ENCODE measurements at regions not wholly inside any gene's neighbourhood (a gene's known extent, or its start where the extent isn't known, plus 50 kb on each side); places are given as distances from the start of the nearest gene placed in this dataset.
"Not testable (repeated sequence)": the region's sequence is repeated elsewhere in the genome, so short reads cannot be mapped to it uniquely, and the experiment has no call there.

- no peak overlapping the region for H3K4me3 ChIP-seq (ENCODE audit: low read depth, low read length)
- TF ChIP-seq CTCF (conservative IDR thresholded peaks at IDR 0.05; ENCODE audit: low read depth, low read length): no peak
- DNase-seq (ENCODE audit: low read depth): no peak
Measured at GRCh38 chr2:200125444-200126284, 170.3 kb downstream of the MAIP1 start.

- not testable (repeated sequence) for H3K4me3 ChIP-seq (ENCODE audit: low read depth, low read length); DNase-seq (ENCODE audit: low read depth)
Measured at GRCh38 chr2:200126285-200126670, 170.9 kb downstream of the MAIP1 start.

- H3K4me3 ChIP-seq (ENCODE audit: low read depth, low read length); DNase-seq (ENCODE audit: low read depth): not testable (repeated sequence)
Measured at GRCh38 chr2:200126680-200127079, 171.3 kb downstream of the MAIP1 start.

GRCh38 chr2:200127848-200128247, 172.5 kb downstream of the MAIP1 start:
- peak; percentile 91 for DNase-seq (ENCODE audit: low read depth)

GRCh38 chr2:200128296-200128695, 172.9 kb downstream of the MAIP1 start:
- H3K4me3 ChIP-seq (ENCODE audit: low read depth, low read length): no peak overlapping the region
- TF ChIP-seq CTCF (conservative IDR thresholded peaks at IDR 0.05; ENCODE audit: low read depth, low read length): no peak
- no peak for DNase-seq (ENCODE audit: low read depth)

More at GRCh38 chr2:200127848-200128247, 172.5 kb downstream of the MAIP1 start:
- peak; percentile 62 for TF ChIP-seq CTCF (conservative IDR thresholded peaks at IDR 0.05; ENCODE audit: low read depth, low read length)
- no peak overlapping the region for H3K4me3 ChIP-seq (ENCODE audit: low read depth, low read length)

- no peak overlapping the region for H3K4me3 ChIP-seq (ENCODE audit: low read depth, low read length)
- DNase-seq (ENCODE audit: low read depth): peak; percentile 25
Measured at GRCh38 chr2:200129721-200130462, 174.5 kb downstream of the MAIP1 start.

GRCh38 chr2:200130762-200131166, 175.4 kb downstream of the MAIP1 start:
- H3K4me3 ChIP-seq (ENCODE audit: low read depth, low read length): no peak overlapping the region
- DNase-seq (ENCODE audit: low read depth): peak; percentile 88
- TF ChIP-seq CTCF (conservative IDR thresholded peaks at IDR 0.05; ENCODE audit: low read depth, low read length): no peak

More at GRCh38 chr2:200129721-200130462, 174.5 kb downstream of the MAIP1 start:
- no peak for TF ChIP-seq CTCF (conservative IDR thresholded peaks at IDR 0.05; ENCODE audit: low read depth, low read length)

GRCh38 chr2:200131307-200131706, 175.2 kb upstream of the SPATS2L start:
- peak; percentile 34 for DNase-seq (ENCODE audit: low read depth)
- no peak overlapping the region for H3K4me3 ChIP-seq (ENCODE audit: low read depth, low read length)
- TF ChIP-seq CTCF (conservative IDR thresholded peaks at IDR 0.05; ENCODE audit: low read depth, low read length): no peak

Data from choroid plexus epithelial cell (primary cell).